HG03108 (cell line): ENCODE measurements at regions not wholly inside any gene's neighbourhood (a gene's known extent, or its start where the extent isn't known, plus 50 kb on each side); places are given as distances from the start of the nearest gene placed in this dataset.

Source experiments
- ATAC-seq: cut with Tn5 transposase; IDR thresholded peaks from one replicate; pipeline ENCODE4 v1.9.1; 2021; ENCODE audit warnings: moderate library complexity; ENCODE audit not compliant: unreplicated experiment

DNA sequence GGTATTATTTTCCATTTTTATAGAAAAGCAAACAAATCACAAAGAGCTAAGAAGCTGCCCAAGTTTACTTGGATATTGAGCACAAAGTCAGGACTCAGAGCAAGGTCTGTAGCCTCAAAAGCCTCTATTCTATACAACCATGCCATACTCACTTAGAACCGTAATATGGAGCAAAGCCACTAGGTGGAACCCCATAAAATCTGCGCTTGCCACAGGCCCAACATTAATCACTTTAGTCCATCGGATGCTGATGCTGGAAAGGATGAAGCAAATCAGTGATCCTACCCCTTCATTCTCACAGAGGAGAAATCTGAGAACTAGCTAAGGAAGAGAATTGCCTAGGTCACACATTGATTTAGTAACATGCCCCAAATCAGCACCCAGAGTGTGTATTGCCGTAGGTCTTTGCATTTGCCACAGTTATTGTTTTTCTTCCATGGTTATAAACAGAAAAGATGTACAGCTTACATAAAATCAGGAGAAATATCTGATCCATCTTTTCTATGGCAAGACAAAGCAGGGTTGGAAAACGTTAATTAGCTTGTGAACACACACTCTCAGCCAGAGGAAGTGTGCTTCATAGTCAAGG lies 56.7 kb upstream of the RAB38 start:
- peak; percentile 70 for ATAC-seq

- ATAC-seq: no peak
Measured at GRCh38 chr11:88229303-88229702, 54.1 kb upstream of the RAB38 start.
